Neuronal stem cell (in vitro differentiated cells): ENCODE measurements at regions not wholly inside any gene's neighbourhood (a gene's known extent, or its start where the extent isn't known, plus 50 kb on each side); places are given as distances from the start of the nearest gene placed in this dataset.

Experiments used
- DNase-seq: peaks from one replicate; pipeline ENCODE4 v3.0.0-alpha.2; 2013; ENCODE audit warnings: low spot score
- H2AFZ ChIP-seq: one replicate; pipeline ENCODE4 v1.6.1; 2013; ENCODE audit warnings: mild to moderate bottlenecking, low read length, inconsistent platforms
- H2AK5ac ChIP-seq: 2 replicates; pipeline ENCODE4 v1.6.1; 2013; ENCODE audit warnings: low read depth, mild to moderate bottlenecking, inconsistent platforms, low read length, moderate library complexity, mixed read lengths
- H2BK120ac ChIP-seq: 2 replicates; pipeline ENCODE4 v1.6.1; 2013; ENCODE audit warnings: low read depth, mild to moderate bottlenecking, inconsistent platforms, low read length, moderate library complexity, mixed read lengths
- H2BK12ac ChIP-seq: one replicate; pipeline ENCODE4 v1.6.1; 2013; ENCODE audit warnings: low read length, inconsistent platforms
- H2BK15ac ChIP-seq: 2 replicates; pipeline ENCODE4 v1.6.1; 2013; ENCODE audit warnings: mild to moderate bottlenecking, low read length, inconsistent platforms, mixed read lengths
- H2BK5ac ChIP-seq: one replicate; pipeline ENCODE4 v1.6.1; 2013; ENCODE audit warnings: inconsistent platforms, mild to moderate bottlenecking, low read length, moderate library complexity
- H3K14ac ChIP-seq: one replicate; pipeline ENCODE4 v1.6.1; 2013; ENCODE audit warnings: low read length, inconsistent platforms
- H3K18ac ChIP-seq: 2 replicates; pipeline ENCODE4 v1.6.1; 2013; ENCODE audit warnings: low read length, inconsistent platforms
- H3K23ac ChIP-seq: 2 replicates; pipeline ENCODE4 v1.6.1; 2013; ENCODE audit warnings: low read depth, mild to moderate bottlenecking, mixed read lengths, low read length, inconsistent platforms; ENCODE audit not compliant: poor library complexity
- H3K27ac ChIP-seq: replicated peaks from 3 replicates; pipeline ENCODE4 v1.5.1; 2013; ENCODE audit warnings: low read length, inconsistent platforms
- H3K27me3 ChIP-seq, 3 experiments: 2 replicates each; pipeline ENCODE4 v1.6.1; 2013; ENCODE audit warnings: low read length in 3 of 3, mild to moderate bottlenecking in 2 of 3, inconsistent platforms in 1 of 3, low read depth in 1 of 3, mixed read lengths in 1 of 3, moderate library complexity in 1 of 3; ENCODE audit not compliant: control insufficient read depth in 3 of 3, insufficient read depth in 3 of 3
- H3K36me3 ChIP-seq, 2 donors: replicated peaks in 1 of 2; 2 replicates each; pipeline ENCODE4 v1.6.1; 2013; ENCODE audit warnings: low read length in 2 of 2; ENCODE audit not compliant: control insufficient read depth in 2 of 2, insufficient read depth in 2 of 2
- H3K4ac ChIP-seq: 2 replicates; pipeline ENCODE4 v1.6.1; 2013; ENCODE audit warnings: inconsistent platforms, mild to moderate bottlenecking, low read length, moderate library complexity
- H3K4me1 ChIP-seq, 2 donors: 1 replicate in 1 of 2; 2 replicates in 1 of 2; pipeline ENCODE4 v1.6.1; 2013; ENCODE audit warnings: low read length in 2 of 2, low read depth in 1 of 2; ENCODE audit not compliant: control insufficient read depth in 2 of 2, insufficient read depth in 1 of 2
- H3K4me2 ChIP-seq: one replicate; pipeline ENCODE4 v1.6.1; 2013; ENCODE audit warnings: mild to moderate bottlenecking, low read length, inconsistent platforms; ENCODE audit not compliant: insufficient read depth, poor library complexity, severe bottlenecking
- H3K4me3 ChIP-seq, 2 donors: 2 replicates each; pipeline ENCODE4 v1.5.1; 2013; ENCODE audit warnings: low read length in 2 of 2, mild to moderate bottlenecking in 2 of 2, inconsistent platforms in 1 of 2, moderate library complexity in 1 of 2
- H3K79me1 ChIP-seq: one replicate; pipeline ENCODE4 v1.6.1; 2013; ENCODE audit warnings: low read depth, mild to moderate bottlenecking, inconsistent platforms, low read length, moderate library complexity
- H3K9ac ChIP-seq: one replicate; pipeline ENCODE4 v1.6.1; 2013; ENCODE audit warnings: mild to moderate bottlenecking, low read depth, low read length, inconsistent platforms; ENCODE audit not compliant: poor library complexity
- H3K9me3 ChIP-seq, 2 donors: replicated peaks in 1 of 2; 2 replicates each; pipeline versions ENCODE3 to v1.6.1; 2013; ENCODE audit warnings: low read length in 2 of 2, mild to moderate bottlenecking in 2 of 2, inconsistent platforms in 1 of 2, low read depth in 1 of 2, mixed read lengths in 1 of 2, moderate library complexity in 1 of 2; ENCODE audit not compliant: control insufficient read depth in 2 of 2, insufficient read depth in 1 of 2
- H4K8ac ChIP-seq: one replicate; pipeline ENCODE4 v1.6.1; 2013; ENCODE audit warnings: low read depth, mild to moderate bottlenecking, inconsistent platforms, low read length, moderate library complexity
- H4K91ac ChIP-seq: one replicate; pipeline ENCODE4 v1.6.1; 2013; ENCODE audit warnings: low read length, low read depth, mild to moderate bottlenecking, inconsistent platforms; ENCODE audit not compliant: poor library complexity
- WGBS, 2 donors: extraction: QIAGEN DNeasy Blood & Tissue Kit; methylation state at CpG; one replicate each; pipeline ENCODE4 v1.1.7; 2013; ENCODE audit warnings: missing lambda C conversion rate in 2 of 2, mixed read lengths in 1 of 2; ENCODE audit not compliant: insufficient read length in 2 of 2, insufficient replicate concordance in 1 of 2; ENCODE audit errors: extremely low coverage in 2 of 2; 5-methylcytosine and 5-hydroxymethylcytosine counted together

DNA sequence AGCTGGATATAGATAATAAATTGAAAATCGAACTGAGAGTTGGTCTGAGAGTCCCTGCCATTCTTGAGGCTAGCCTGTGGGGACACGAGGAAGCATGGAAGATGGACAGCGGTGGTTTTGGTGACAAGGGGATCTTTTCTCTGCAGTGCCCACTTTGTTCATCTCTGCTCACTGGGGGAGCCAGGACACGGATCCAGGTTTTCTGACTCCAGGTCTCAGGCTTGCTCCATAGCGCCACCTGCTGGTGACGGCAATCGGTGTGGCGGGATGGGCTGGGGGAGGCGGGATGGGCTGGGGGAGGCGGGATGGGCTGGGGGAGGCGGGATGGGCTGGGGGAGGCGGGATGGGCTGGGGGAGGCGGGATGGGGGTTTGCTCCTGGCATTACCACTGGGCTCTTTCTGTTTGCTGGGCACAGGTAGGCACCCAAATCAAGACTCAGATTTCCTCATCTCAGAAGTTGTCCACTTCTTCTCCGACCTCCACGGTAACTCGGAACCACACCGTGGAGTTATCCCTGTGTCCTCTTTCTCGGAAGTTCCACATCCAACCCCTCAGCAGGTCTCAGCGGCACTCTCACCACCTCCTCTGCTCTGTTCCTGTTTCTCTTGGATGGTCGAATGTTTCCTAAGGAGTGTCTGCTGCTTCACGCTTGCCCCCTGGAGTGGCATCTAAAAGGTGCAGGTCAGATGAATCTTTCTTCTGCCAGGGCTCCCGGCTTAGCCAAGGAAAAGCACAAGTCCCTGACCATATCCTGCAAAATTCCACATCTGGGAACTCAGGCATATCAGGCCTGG is 142.4 kb downstream of the CYLD start:
- no peak for DNase-seq
- no CpG with 5 or more reads among the region's 22 CpGs for WGBS, 2 donors
- H3K4me2 ChIP-seq, result no peak overlapping the region

GRCh38 chr16:50881956-50882355 is 140.1 kb downstream of the CYLD start:
- Histone ChIP-seq H2BK15ac (no peak overlapping the region), H3K14ac (no peak overlapping the region), H2BK12ac (no peak overlapping the region), H3K27me3 (peaks cover 0 to 36% (median 0%) of the 10 kb centered on the region in 3 experiments), H4K8ac (no peak overlapping the region), H3K4me3 (no peak overlapping the region), H3K9ac (no peak overlapping the region), H3K18ac (peak overlapping the region; percentile 53), H3K4ac (no peak overlapping the region), H3K27ac (peak overlapping the region; percentile 24), H3K36me3 (no peaks in the 10 kb centered on the region), H2BK5ac (no peak overlapping the region), H2AFZ (no peak overlapping the region), H3K4me1 (peaks cover 3 to 27% of the 10 kb centered on the region in 2 donors), H4K91ac (no peak overlapping the region), H2AK5ac (no peak overlapping the region), H3K9me3 (peaks cover 0 to 3% of the 10 kb centered on the region in 2 donors), H3K79me1 (no peaks in the 10 kb centered on the region), H3K23ac (no peak overlapping the region), H2BK120ac (no peak overlapping the region), H3K4me2 (no peak overlapping the region)
- no peak for DNase-seq
- WGBS, 2 donors, result no CpG with 5 or more reads among the region's 9 CpGs

More for the DNA sequence above, 142.4 kb downstream of the CYLD start:
- H3K9me3 ChIP-seq, result peaks cover 0 to 3% of the 10 kb centered on the region in 2 donors
- H3K18ac ChIP-seq, result no peak overlapping the region
- no peak overlapping the region for H4K8ac ChIP-seq
- no peak overlapping the region for H3K27ac ChIP-seq
- H2AFZ ChIP-seq, result no peak overlapping the region
- no peak overlapping the region for H3K9ac ChIP-seq
- no peak overlapping the region for H2BK120ac ChIP-seq
- peaks cover 0 to 13% (median 0%) of the 10 kb centered on the region in 3 experiments for H3K27me3 ChIP-seq
- no peak overlapping the region for H4K91ac ChIP-seq
- H3K4ac ChIP-seq, result no peak overlapping the region
- no peak overlapping the region for H2BK12ac ChIP-seq
- no peak overlapping the region for H3K4me3 ChIP-seq
- no peak overlapping the region for H2BK5ac ChIP-seq
- peaks cover 3 to 22% of the 10 kb centered on the region in 2 donors for H3K4me1 ChIP-seq
- no peak overlapping the region for H3K14ac ChIP-seq
- H3K23ac ChIP-seq, result no peak overlapping the region
- no peaks in the 10 kb centered on the region for H3K36me3 ChIP-seq
- H3K79me1 ChIP-seq, result no peaks in the 10 kb centered on the region
- no peak overlapping the region for H2AK5ac ChIP-seq
- H2BK15ac ChIP-seq, result no peak overlapping the region

- Histone ChIP-seq H3K14ac (no peak overlapping the region), H3K9me3 (peaks cover 0 to 3% of the 10 kb centered on the region in 2 donors), H2BK12ac (no peak overlapping the region), H4K91ac (no peak overlapping the region), H3K4ac (no peak overlapping the region), H3K36me3 (no peaks in the 10 kb centered on the region), H2BK15ac (no peak overlapping the region), H2AFZ (no peak overlapping the region), H4K8ac (no peak overlapping the region), H3K27me3 (peaks cover 0 to 41% (median 0%) of the 10 kb centered on the region in 3 experiments), H3K4me3 (no peak overlapping the region), H2BK120ac (no peak overlapping the region), H2AK5ac (no peak overlapping the region), H3K27ac (peak overlapping the region; percentile 58), H3K23ac (no peak overlapping the region), H3K4me2 (no peak overlapping the region), H2BK5ac (no peak overlapping the region), H3K79me1 (no peaks in the 10 kb centered on the region), H3K18ac (no peak overlapping the region), H3K4me1 (peaks cover 3 to 27% of the 10 kb centered on the region in 2 donors), H3K9ac (no peak overlapping the region)
- no CpG with 5 or more reads among the region's 7 CpGs for WGBS, 2 donors
- no peak for DNase-seq
Measured at GRCh38 chr16:50881331-50881830, 139.5 kb downstream of the CYLD start.

GRCh38 chr16:50880926-50881325 is 139.0 kb downstream of the CYLD start:
- H2BK120ac ChIP-seq, result no peak overlapping the region
- H3K27me3 ChIP-seq, result peaks cover 0 to 45% (median 0%) of the 10 kb centered on the region in 3 experiments
- no peak overlapping the region for H2BK5ac ChIP-seq
- H3K4me2 ChIP-seq, result no peak overlapping the region
- peak overlapping the region; percentile 28 for H2AK5ac ChIP-seq
- no CpG with 5 or more reads among the region's 3 CpGs for WGBS, 2 donors
- H3K4me3 ChIP-seq, result no peak overlapping the region
- no peaks in the 10 kb centered on the region for H3K79me1 ChIP-seq
- no peak overlapping the region for H4K8ac ChIP-seq
- no peak overlapping the region for H2AFZ ChIP-seq
- peaks cover 3 to 27% of the 10 kb centered on the region in 2 donors for H3K4me1 ChIP-seq
- H3K9ac ChIP-seq, result no peak overlapping the region
- H2BK12ac ChIP-seq, result no peak overlapping the region
- H3K4ac ChIP-seq, result no peak overlapping the region
- DNase-seq, result no peak
- H3K23ac ChIP-seq, result no peak overlapping the region
- H3K14ac ChIP-seq, result no peak overlapping the region
- H3K18ac ChIP-seq, result no peak overlapping the region
- no peak overlapping the region for H2BK15ac ChIP-seq
- no peak overlapping the region for H4K91ac ChIP-seq
- H3K9me3 ChIP-seq, result peaks cover 0 to 3% of the 10 kb centered on the region in 2 donors
- H3K27ac ChIP-seq, result peak overlapping the region; percentile 58
- no peaks in the 10 kb centered on the region for H3K36me3 ChIP-seq
